ENCODE measurements at regions not wholly inside any gene's neighbourhood (a gene's known extent, or its start where the extent isn't known, plus 50 kb on each side); places are given as distances from the start of the nearest gene placed in this dataset.

DNA sequence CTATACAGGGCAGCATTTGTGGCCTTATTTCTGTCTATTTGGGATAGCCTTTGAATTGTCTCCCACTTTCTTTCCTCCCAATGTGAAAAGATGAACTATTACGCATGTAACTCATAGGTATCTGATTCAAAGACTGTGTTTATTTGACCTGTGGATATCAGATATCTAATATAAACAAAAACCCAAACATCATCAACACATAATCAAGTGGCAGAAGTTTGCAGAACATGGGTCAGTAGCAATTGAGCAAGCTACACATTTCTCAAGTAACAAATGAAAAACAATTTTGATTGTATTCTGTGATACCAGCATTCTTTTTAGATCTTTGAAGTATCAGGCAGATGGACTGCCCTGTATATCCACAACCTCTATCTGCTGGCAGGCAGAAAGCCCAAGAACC, 490.5 kb upstream of the ADGRL2 start:
- Histone ChIP-seq H3K27ac (ENCODE audit: low read depth in 1 of 2, low read length in 1 of 2) (peak overlapping the region in 1 of 2 donors; percentile 49), H3K9me3 (ENCODE audit: control insufficient read depth in 4 of 4, insufficient read depth in 3 of 4, low read length in 3 of 4) (no peaks in the 10 kb centered on the region), H3K4me1 (ENCODE audit: control insufficient read depth in 5 of 5, insufficient read depth in 5 of 5, low read length in 5 of 5) (peaks cover 0 to 57% (median 7%) of the 10 kb centered on the region in 5 donors), H3K9ac (ENCODE audit: insufficient read depth in 1 of 2, low read length in 2 of 2) (no peak overlapping the region), H3K4me3 (no peak overlapping the region), H3K27me3 (ENCODE audit: control insufficient read depth in 3 of 3, insufficient read depth in 3 of 3, low read length in 2 of 3) (no peaks in the 10 kb centered on the region), H3K36me3 (ENCODE audit: control insufficient read depth in 4 of 4, insufficient read depth in 4 of 4, low read length in 4 of 4) (no peaks in the 10 kb centered on the region)
- DNase-seq: no peak
- TF ChIP-seq, protein P1, sequence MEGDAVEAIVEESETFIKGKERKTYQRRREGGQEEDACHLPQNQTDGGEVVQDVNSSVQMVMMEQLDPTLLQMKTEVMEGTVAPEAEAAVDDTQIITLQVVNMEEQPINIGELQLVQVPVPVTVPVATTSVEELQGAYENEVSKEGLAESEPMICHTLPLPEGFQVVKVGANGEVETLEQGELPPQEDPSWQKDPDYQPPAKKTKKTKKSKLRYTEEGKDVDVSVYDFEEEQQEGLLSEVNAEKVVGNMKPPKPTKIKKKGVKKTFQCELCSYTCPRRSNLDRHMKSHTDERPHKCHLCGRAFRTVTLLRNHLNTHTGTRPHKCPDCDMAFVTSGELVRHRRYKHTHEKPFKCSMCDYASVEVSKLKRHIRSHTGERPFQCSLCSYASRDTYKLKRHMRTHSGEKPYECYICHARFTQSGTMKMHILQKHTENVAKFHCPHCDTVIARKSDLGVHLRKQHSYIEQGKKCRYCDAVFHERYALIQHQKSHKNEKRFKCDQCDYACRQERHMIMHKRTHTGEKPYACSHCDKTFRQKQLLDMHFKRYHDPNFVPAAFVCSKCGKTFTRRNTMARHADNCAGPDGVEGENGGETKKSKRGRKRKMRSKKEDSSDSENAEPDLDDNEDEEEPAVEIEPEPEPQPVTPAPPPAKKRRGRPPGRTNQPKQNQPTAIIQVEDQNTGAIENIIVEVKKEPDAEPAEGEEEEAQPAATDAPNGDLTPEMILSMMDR (IDR thresholded peaks at IDR 0.05; ENCODE audit: control extremely low read depth, extremely low read depth): no peak
- no peak for ATAC-seq (ENCODE audit: insufficient read depth, low FRiP score)
- WGBS, 2 donors: 75 to 89% methylated on average over 1 of the region's 1 CpG

DNA sequence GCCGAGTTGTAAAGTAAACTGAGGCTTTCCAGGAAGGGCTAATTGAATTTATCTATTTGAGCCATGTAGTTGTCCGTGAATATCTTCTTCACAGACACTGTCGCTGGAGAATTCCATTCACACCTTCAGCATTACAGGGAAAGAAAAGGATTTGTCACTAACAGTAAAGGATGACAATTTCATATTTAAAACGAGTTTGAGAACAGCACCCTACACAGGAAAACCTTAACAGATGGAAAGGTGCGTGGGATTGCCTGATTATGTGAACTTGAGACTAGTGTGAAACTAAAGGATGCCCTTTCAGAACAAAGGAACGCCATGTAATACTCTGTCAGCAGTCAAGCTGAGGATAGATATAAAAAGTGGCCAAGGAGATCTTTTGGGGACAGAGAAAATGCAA, 492.5 kb upstream of the ADGRL2 start:
- Histone ChIP-seq H3K9ac (ENCODE audit: insufficient read depth in 1 of 2, low read length in 2 of 2) (no peak overlapping the region), H3K27me3 (ENCODE audit: control insufficient read depth in 3 of 3, insufficient read depth in 3 of 3, low read length in 2 of 3) (no peaks in the 10 kb centered on the region), H3K4me1 (ENCODE audit: control insufficient read depth in 5 of 5, insufficient read depth in 5 of 5, low read length in 5 of 5) (peaks cover 0 to 45% (median 2%) of the 10 kb centered on the region in 5 donors), H3K4me3 (no peak overlapping the region), H3K9me3 (ENCODE audit: control insufficient read depth in 4 of 4, insufficient read depth in 3 of 4, low read length in 3 of 4) (no peaks in the 10 kb centered on the region), H3K27ac (ENCODE audit: low read depth in 1 of 2, low read length in 1 of 2) (peak overlapping the region in 1 of 2 donors; percentile 67), H3K36me3 (ENCODE audit: control insufficient read depth in 4 of 4, insufficient read depth in 4 of 4, low read length in 4 of 4) (no peaks in the 10 kb centered on the region)
- 42 to 68% methylated on average over 6 of the region's 6 CpGs for WGBS, 2 donors
- no peak for DNase-seq
- TF ChIP-seq, protein P1 (IDR thresholded peaks at IDR 0.05; ENCODE audit: control extremely low read depth, extremely low read depth): no peak
- no peak for ATAC-seq (ENCODE audit: insufficient read depth, low FRiP score)

DNA sequence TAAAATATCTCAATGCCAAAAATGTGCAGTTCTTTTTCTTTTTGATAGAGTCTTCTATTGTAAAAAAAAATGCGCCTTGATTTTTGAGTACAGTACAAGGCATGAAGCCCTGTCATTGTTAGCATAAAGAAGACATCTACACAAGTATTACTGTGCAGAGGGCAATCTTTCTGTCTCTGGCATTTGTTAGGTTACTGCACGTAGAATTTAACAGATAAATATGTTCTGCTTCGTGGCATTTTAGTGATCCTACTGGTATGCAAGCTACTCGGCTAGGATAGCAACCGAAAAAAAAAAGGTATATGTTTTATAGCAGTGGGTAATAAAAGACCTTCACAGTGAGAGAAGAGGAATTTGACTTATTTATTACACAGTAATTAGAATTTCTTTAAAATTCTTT, 492.9 kb upstream of the ADGRL2 start:
- H3K9ac ChIP-seq (ENCODE audit: insufficient read depth in 1 of 2, low read length in 2 of 2): no peak overlapping the region
- 51 to 64% methylated on average over 5 of the region's 5 CpGs for WGBS, 2 donors
- peak overlapping the region in 1 of 2 donors; percentile 67 for H3K27ac ChIP-seq (ENCODE audit: low read depth in 1 of 2, low read length in 1 of 2)
- no peaks in the 10 kb centered on the region for H3K36me3 ChIP-seq (ENCODE audit: control insufficient read depth in 4 of 4, insufficient read depth in 4 of 4, low read length in 4 of 4)
- TF ChIP-seq, protein P1 (IDR thresholded peaks at IDR 0.05; ENCODE audit: control extremely low read depth, extremely low read depth): no peak
- H3K27me3 ChIP-seq (ENCODE audit: control insufficient read depth in 3 of 3, insufficient read depth in 3 of 3, low read length in 2 of 3): no peaks in the 10 kb centered on the region
- H3K4me1 ChIP-seq (ENCODE audit: control insufficient read depth in 5 of 5, insufficient read depth in 5 of 5, low read length in 5 of 5): peaks cover 0 to 44% (median 2%) of the 10 kb centered on the region in 5 donors
- no peak for ATAC-seq (ENCODE audit: insufficient read depth, low FRiP score)
- H3K9me3 ChIP-seq (ENCODE audit: control insufficient read depth in 4 of 4, insufficient read depth in 3 of 4, low read length in 3 of 4): no peaks in the 10 kb centered on the region
- H3K4me3 ChIP-seq: no peak overlapping the region
- DNase-seq: no peak

DNA sequence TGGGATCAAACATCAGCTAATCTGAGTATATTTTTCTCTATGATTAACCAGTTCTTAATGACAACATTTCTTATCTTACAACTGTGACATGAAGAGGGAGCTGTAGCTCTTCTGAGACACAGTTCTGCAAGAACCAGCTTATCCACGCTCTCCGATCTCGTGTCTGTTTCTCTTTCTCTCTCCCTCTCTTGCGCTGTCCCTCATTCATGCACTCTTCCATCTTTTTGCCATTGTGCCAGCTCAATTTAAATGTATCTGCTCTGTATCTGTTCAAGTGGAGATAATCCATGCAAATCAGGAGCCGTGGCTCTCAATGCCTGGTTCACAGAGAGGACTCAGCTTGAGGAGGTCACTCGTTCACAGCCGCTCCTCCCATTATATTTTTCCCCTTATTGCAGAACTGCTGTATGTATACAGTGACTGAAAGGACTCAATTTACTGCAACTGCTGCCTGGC, 494.7 kb upstream of the ADGRL2 start:
- no peaks in the 10 kb centered on the region for H3K9me3 ChIP-seq (ENCODE audit: control insufficient read depth in 4 of 4, insufficient read depth in 3 of 4, low read length in 3 of 4)
- no peaks in the 10 kb centered on the region for H3K36me3 ChIP-seq (ENCODE audit: control insufficient read depth in 4 of 4, insufficient read depth in 4 of 4, low read length in 4 of 4)
- peak; percentile 60 to 94 (median 90) for DNase-seq
- no peaks in the 10 kb centered on the region for H3K27me3 ChIP-seq (ENCODE audit: control insufficient read depth in 3 of 3, insufficient read depth in 3 of 3, low read length in 2 of 3)
- TF ChIP-seq, protein P1 (IDR thresholded peaks at IDR 0.05; ENCODE audit: control extremely low read depth, extremely low read depth): peak; percentile 13
- no peak for ATAC-seq (ENCODE audit: insufficient read depth, low FRiP score)
- H3K4me1 ChIP-seq (ENCODE audit: control insufficient read depth in 5 of 5, insufficient read depth in 5 of 5, low read length in 5 of 5): peaks cover 0 to 40% (median 0%) of the 10 kb centered on the region in 5 donors
- H3K27ac ChIP-seq (ENCODE audit: low read depth in 1 of 2, low read length in 1 of 2): peak overlapping the region; percentile 42 to 49
- 3 to 4% methylated on average over 7 of the region's 7 CpGs for WGBS, 2 donors
- peak overlapping the region; percentile 52 for H3K4me3 ChIP-seq
- peak overlapping the region in 1 of 2 donors; percentile 83 for H3K9ac ChIP-seq (ENCODE audit: insufficient read depth in 1 of 2, low read length in 2 of 2)

Data from lung (tissue), 11 donors.